Mammary epithelial cell (primary cell): ENCODE measurements at regions not wholly inside any gene's neighbourhood (a gene's known extent, or its start where the extent isn't known, plus 50 kb on each side); places are given as distances from the start of the nearest gene placed in this dataset.

Experiments
- EZH2 ChIP-seq: IDR thresholded peaks from 2 replicates; pipeline ENCODE4 v1.6.1; 2012; ENCODE audit warnings: low read length, inconsistent platforms, borderline replicate concordance
- TF ChIP-seq, protein P1 (sequence below), 2 donors: IDR thresholded peaks in 1 of 2; conservative IDR thresholded peaks in 1 of 2; 2 replicates each; pipeline ENCODE4 v1.5.1; 2011 to 2012; ENCODE audit warnings: inconsistent platforms in 2 of 2, low read length in 2 of 2, mild to moderate bottlenecking in 2 of 2, control low read depth in 1 of 2, low read depth in 1 of 2; ENCODE audit not compliant: insufficient read depth in 1 of 2; ENCODE audit errors: extremely low read depth in 1 of 2

DNA sequence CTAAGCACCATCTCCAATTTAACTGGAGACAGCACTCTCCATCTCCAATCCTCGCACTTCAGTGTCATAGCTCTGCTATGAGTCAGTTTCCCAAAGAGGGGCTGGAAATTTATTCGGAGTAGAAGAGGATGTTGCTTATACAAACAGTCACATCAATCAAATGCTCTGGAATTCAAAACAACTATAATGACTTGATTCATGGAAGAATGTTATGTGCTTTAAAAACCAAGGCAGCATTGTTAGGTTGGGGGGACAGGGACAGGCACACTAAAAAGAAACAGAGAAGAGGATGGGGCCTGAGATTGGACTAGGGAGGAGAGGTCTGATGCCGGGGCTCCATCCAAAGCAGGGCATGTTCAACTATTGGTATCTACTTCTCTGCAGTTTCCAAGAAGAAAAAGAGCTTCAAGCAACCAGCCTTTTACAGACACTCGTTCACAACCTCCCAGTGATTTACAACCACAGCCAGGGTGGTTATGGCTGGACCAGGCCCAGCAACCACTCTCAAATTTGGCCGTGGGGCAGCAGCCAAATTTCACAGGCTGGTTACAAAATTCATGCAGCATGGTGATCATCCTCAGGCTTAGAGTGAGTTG is 117.5 kb upstream of the ZNF366 start:
- TF ChIP-seq, protein P1, sequence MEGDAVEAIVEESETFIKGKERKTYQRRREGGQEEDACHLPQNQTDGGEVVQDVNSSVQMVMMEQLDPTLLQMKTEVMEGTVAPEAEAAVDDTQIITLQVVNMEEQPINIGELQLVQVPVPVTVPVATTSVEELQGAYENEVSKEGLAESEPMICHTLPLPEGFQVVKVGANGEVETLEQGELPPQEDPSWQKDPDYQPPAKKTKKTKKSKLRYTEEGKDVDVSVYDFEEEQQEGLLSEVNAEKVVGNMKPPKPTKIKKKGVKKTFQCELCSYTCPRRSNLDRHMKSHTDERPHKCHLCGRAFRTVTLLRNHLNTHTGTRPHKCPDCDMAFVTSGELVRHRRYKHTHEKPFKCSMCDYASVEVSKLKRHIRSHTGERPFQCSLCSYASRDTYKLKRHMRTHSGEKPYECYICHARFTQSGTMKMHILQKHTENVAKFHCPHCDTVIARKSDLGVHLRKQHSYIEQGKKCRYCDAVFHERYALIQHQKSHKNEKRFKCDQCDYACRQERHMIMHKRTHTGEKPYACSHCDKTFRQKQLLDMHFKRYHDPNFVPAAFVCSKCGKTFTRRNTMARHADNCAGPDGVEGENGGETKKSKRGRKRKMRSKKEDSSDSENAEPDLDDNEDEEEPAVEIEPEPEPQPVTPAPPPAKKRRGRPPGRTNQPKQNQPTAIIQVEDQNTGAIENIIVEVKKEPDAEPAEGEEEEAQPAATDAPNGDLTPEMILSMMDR (conservative IDR thresholded peaks at IDR 0.05 in 1 of 2, IDR thresholded peaks at IDR 0.05 in 1 of 2; ENCODE audit: extremely low read depth in 1 of 2, insufficient read depth in 1 of 2, low read depth in 1 of 2, low read length in 2 of 2), result no peak
- no peak for TF ChIP-seq EZH2
